ENCODE measurements at regions not wholly inside any gene's neighbourhood (a gene's known extent, or its start where the extent isn't known, plus 50 kb on each side); places are given as distances from the start of the nearest gene placed in this dataset.

GRCh38 chr15:87348746-87349145 lies 907.8 kb downstream of the NTRK3 start:
- TF ChIP-seq, protein P1, sequence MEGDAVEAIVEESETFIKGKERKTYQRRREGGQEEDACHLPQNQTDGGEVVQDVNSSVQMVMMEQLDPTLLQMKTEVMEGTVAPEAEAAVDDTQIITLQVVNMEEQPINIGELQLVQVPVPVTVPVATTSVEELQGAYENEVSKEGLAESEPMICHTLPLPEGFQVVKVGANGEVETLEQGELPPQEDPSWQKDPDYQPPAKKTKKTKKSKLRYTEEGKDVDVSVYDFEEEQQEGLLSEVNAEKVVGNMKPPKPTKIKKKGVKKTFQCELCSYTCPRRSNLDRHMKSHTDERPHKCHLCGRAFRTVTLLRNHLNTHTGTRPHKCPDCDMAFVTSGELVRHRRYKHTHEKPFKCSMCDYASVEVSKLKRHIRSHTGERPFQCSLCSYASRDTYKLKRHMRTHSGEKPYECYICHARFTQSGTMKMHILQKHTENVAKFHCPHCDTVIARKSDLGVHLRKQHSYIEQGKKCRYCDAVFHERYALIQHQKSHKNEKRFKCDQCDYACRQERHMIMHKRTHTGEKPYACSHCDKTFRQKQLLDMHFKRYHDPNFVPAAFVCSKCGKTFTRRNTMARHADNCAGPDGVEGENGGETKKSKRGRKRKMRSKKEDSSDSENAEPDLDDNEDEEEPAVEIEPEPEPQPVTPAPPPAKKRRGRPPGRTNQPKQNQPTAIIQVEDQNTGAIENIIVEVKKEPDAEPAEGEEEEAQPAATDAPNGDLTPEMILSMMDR (IDR thresholded peaks at IDR 0.05): no peak
- TF ChIP-seq POLR2A (IDR thresholded peaks at IDR 0.05): no peak
